Peyer's patch (tissue), 4 donors: ENCODE measurements at regions not wholly inside any gene's neighbourhood (a gene's known extent, or its start where the extent isn't known, plus 50 kb on each side); places are given as distances from the start of the nearest gene placed in this dataset.

ENCODE experiments used
- CTCF ChIP-seq, 6 experiments: fragments of 450-650 bp in 4 of 6; fragments of 200-600 bp in 2 of 6; sonication (generic) in 1 of 6; IDR thresholded peaks; one replicate each; pipeline ENCODE4 v1.5.1; 2017 to 2019; ENCODE audit warnings: antibody characterized with exemption in 6 of 6, mild to moderate bottlenecking in 3 of 6, moderate library complexity in 1 of 6
- POLR2A ChIP-seq, 2 donors: fragments of 450-650 bp; IDR thresholded peaks; one replicate each; pipeline ENCODE4 v1.5.1; 2017; ENCODE audit warnings: antibody characterized with exemption in 2 of 2, mild to moderate bottlenecking in 2 of 2, moderate library complexity in 2 of 2

GRCh38 chr7:41538810-41539724 lies 163.8 kb downstream of the INHBA start:
- no peak for TF ChIP-seq CTCF (IDR thresholded peaks at IDR 0.05)
- TF ChIP-seq POLR2A (IDR thresholded peaks at IDR 0.05), result no peak
